BE2C (cell line): ENCODE measurements at regions not wholly inside any gene's neighbourhood (a gene's known extent, or its start where the extent isn't known, plus 50 kb on each side); places are given as distances from the start of the nearest gene placed in this dataset.

ENCODE experiments used
- DNase-seq: peaks from one replicate; pipeline ENCODE4 v3.0.0-alpha.2; 2020
- H3K27me3 ChIP-seq: fragments of 250-450 bp; sonication (Bioruptor Pico); 2 replicates; pipeline ENCODE4 v1.5.1; 2020; ENCODE audit warnings: mild to moderate bottlenecking
- H3K36me3 ChIP-seq: fragments of 250-450 bp; sonication (Bioruptor Pico); 2 replicates; pipeline ENCODE4 v1.5.1; 2020; ENCODE audit warnings: mild to moderate bottlenecking
- H3K4me1 ChIP-seq: fragments of 250-450 bp; sonication (Bioruptor Pico); 2 replicates; pipeline ENCODE4 v1.5.1; 2020
- H3K4me3 ChIP-seq: 2 replicates; pipeline ENCODE4 v1.5.1; 2011; ENCODE audit warnings: low read depth, low read length
- H3K9me3 ChIP-seq: fragments of 250-450 bp; sonication (Bioruptor Pico); 2 replicates; pipeline ENCODE4 v1.5.1; 2020
- CTCF ChIP-seq: IDR thresholded peaks from 2 replicates; pipeline ENCODE4 v1.5.1; 2012; ENCODE audit warnings: mild to moderate bottlenecking, low read depth, low read length

GRCh38 chrX:92351511-92351910 lies 572.3 kb downstream of the PCDH11X start:
- Histone ChIP-seq H3K4me3 (no peak overlapping the region), H3K27me3 (no peaks in the 10 kb centered on the region), H3K9me3 (no peaks in the 10 kb centered on the region), H3K4me1 (no peaks in the 10 kb centered on the region), H3K36me3 (no peaks in the 10 kb centered on the region)
- DNase-seq = no peak
- no peak for TF ChIP-seq CTCF
